ENCODE measurements at regions not wholly inside any gene's neighbourhood (a gene's known extent, or its start where the extent isn't known, plus 50 kb on each side); places are given as distances from the start of the nearest gene placed in this dataset.
A peak's percentile ranks its signal among the peaks of the same experiment; 100 is the strongest.

- DNase-seq = no peak
These were observed 61.7 kb upstream of the PPP2R2B start for GRCh38 chr5:146940295-146940694.

GRCh38 chr5:146944019-146944418 is 65.5 kb upstream of the PPP2R2B start:
- no peak for DNase-seq

GRCh38 chr5:146944764-146945616 is 66.4 kb upstream of the PPP2R2B start:
- DNase-seq = no peak

- no peak for DNase-seq
These were observed 67.1 kb upstream of the PPP2R2B start for GRCh38 chr5:146945617-146946084.

GRCh38 chr5:146947181-146947941 is 68.8 kb upstream of the PPP2R2B start:
- peak in 1 of 2 donors; percentile 30 for DNase-seq

- DNase-seq = no peak
These were observed 70.1 kb upstream of the PPP2R2B start for GRCh38 chr5:146948666-146949065.

GRCh38 chr5:146952168-146952567 is 73.6 kb upstream of the PPP2R2B start:
- DNase-seq = no peak

GRCh38 chr5:146956217-146956616 is 77.7 kb upstream of the PPP2R2B start:
- no peak for DNase-seq

- DNase-seq = no peak
These were observed 80.8 kb upstream of the PPP2R2B start for GRCh38 chr5:146959360-146959759.

- no peak for DNase-seq
These were observed 84.3 kb upstream of the PPP2R2B start for GRCh38 chr5:146962801-146963355.

- peak; percentile 43 to 79 for DNase-seq
These were observed 87.5 kb upstream of the PPP2R2B start for GRCh38 chr5:146965761-146966659.

GRCh38 chr5:146967646-146968045 is 89.1 kb upstream of the PPP2R2B start:
- DNase-seq = no peak

GRCh38 chr5:146971401-146971800 is 92.8 kb upstream of the PPP2R2B start:
- DNase-seq = no peak

GRCh38 chr5:146986469-146986868 is 107.9 kb upstream of the PPP2R2B start:
- DNase-seq = no peak

- no peak for DNase-seq
These were observed 115.4 kb upstream of the PPP2R2B start for GRCh38 chr5:146993876-146994530.

- no peak for DNase-seq
These were observed 117.3 kb upstream of the PPP2R2B start for GRCh38 chr5:146995878-146996277.

GRCh38 chr5:147015405-147015804 is 136.8 kb upstream of the PPP2R2B start:
- DNase-seq = no peak

GRCh38 chr5:147017191-147017590 is 138.6 kb upstream of the PPP2R2B start:
- no peak for DNase-seq

- no peak for DNase-seq
These were observed 139.1 kb upstream of the PPP2R2B start for GRCh38 chr5:147017621-147018020.

- no peak for DNase-seq
These were observed 140.3 kb upstream of the PPP2R2B start for GRCh38 chr5:147018812-147019211.

- DNase-seq = no peak
These were observed 158.2 kb upstream of the PPP2R2B start for GRCh38 chr5:147036691-147037245.

Data from CD4-positive, alpha-beta T cell treated with Interferon alpha-2 for 1 hour (primary cell).